Hippocampal formation (tissue), 2 donors: ENCODE measurements at regions not wholly inside any gene's neighbourhood (a gene's known extent, or its start where the extent isn't known, plus 50 kb on each side); places are given as distances from the start of the nearest gene placed in this dataset.
"Not testable (repeated sequence)": the region's sequence is repeated elsewhere in the genome, so short reads cannot be mapped to it uniquely, and the experiment has no call there.

ENCODE experiments used
- DNase-seq, 2 donors: peaks; one replicate each; lab custom pipeline; 2025; lab: John Stamatoyannopoulos, UW

- no peak for DNase-seq
Measured at GRCh38 chr12:113726254-113726819, 239.8 kb downstream of the RBM19 start.

- DNase-seq = no peak
Measured at GRCh38 chr12:113725557-113725876, 240.6 kb downstream of the RBM19 start.

- DNase-seq = no peak
Measured at GRCh38 chr12:113724794-113725556, 241.2 kb downstream of the RBM19 start.

- no peak for DNase-seq
Measured at GRCh38 chr12:113723631-113724030, 242.5 kb downstream of the RBM19 start.

GRCh38 chr12:113722747-113723146, 243.4 kb downstream of the RBM19 start:
- no peak for DNase-seq

- no peak for DNase-seq
Measured at GRCh38 chr12:113720629-113721028, 245.5 kb downstream of the RBM19 start.

GRCh38 chr12:113719911-113720591, 246.1 kb downstream of the RBM19 start:
- DNase-seq = no peak

GRCh38 chr12:113713156-113713555, 241.5 kb upstream of the LHX5 start:
- DNase-seq = no peak

- DNase-seq = no peak
Measured at GRCh38 chr12:113712481-113712880, 240.8 kb upstream of the LHX5 start.

GRCh38 chr12:113710216-113710615, 238.5 kb upstream of the LHX5 start:
- DNase-seq = no peak

GRCh38 chr12:113709456-113709855, 237.8 kb upstream of the LHX5 start:
- DNase-seq = no peak

- no peak for DNase-seq
Measured at GRCh38 chr12:113702836-113703235, 231.2 kb upstream of the LHX5 start.

- DNase-seq = no peak
Measured at GRCh38 chr12:113702276-113702675, 230.6 kb upstream of the LHX5 start.

- no peak for DNase-seq
Measured at GRCh38 chr12:113700943-113701342, 229.3 kb upstream of the LHX5 start.

- DNase-seq = not testable (repeated sequence)
Measured at GRCh38 chr12:113699984-113700383, 228.3 kb upstream of the LHX5 start.

GRCh38 chr12:113698510-113698858, 226.8 kb upstream of the LHX5 start:
- DNase-seq = no peak

- no peak for DNase-seq
Measured at GRCh38 chr12:113697651-113698509, 226.2 kb upstream of the LHX5 start.

- no peak for DNase-seq
Measured at GRCh38 chr12:113697104-113697503, 225.4 kb upstream of the LHX5 start.

- no peak for DNase-seq
Measured at GRCh38 chr12:113693693-113694092, 222.0 kb upstream of the LHX5 start.

- DNase-seq = peak in 1 of 2 donors; percentile 1
Measured at GRCh38 chr12:113689047-113689610, 217.5 kb upstream of the LHX5 start.

GRCh38 chr12:113688313-113688712, 216.6 kb upstream of the LHX5 start:
- DNase-seq = no peak
